Large intestine (tissue), 3 donors: ENCODE measurements at regions not wholly inside any gene's neighbourhood (a gene's known extent, or its start where the extent isn't known, plus 50 kb on each side); places are given as distances from the start of the nearest gene placed in this dataset.
A peak's percentile ranks its signal among the peaks of the same experiment; 100 is the strongest.

Experiments used
- DNase-seq, 2 donors: peaks; one replicate each; pipeline versions ENCODE4 v3.0.0 to v3.0.0-alpha.2; 2013
- H3K27ac ChIP-seq: one replicate; pipeline ENCODE4 v1.5.1; 2013; ENCODE audit warnings: low read length
- H3K27me3 ChIP-seq: 2 replicates; pipeline ENCODE4 v1.6.1; 2013; ENCODE audit warnings: low read length; ENCODE audit not compliant: control insufficient read depth, insufficient read depth
- H3K36me3 ChIP-seq: 2 replicates; pipeline ENCODE4 v1.6.1; 2013; ENCODE audit warnings: low read length; ENCODE audit not compliant: control insufficient read depth, insufficient read depth
- H3K4me1 ChIP-seq: one replicate; pipeline ENCODE4 v1.6.1; 2013; ENCODE audit warnings: low read length; ENCODE audit not compliant: control insufficient read depth, insufficient read depth
- H3K4me3 ChIP-seq: one replicate; pipeline ENCODE4 v1.5.1; 2013; ENCODE audit warnings: low read length
- H3K9me3 ChIP-seq: one replicate; pipeline ENCODE4 v1.6.1; 2013; ENCODE audit warnings: mild to moderate bottlenecking, low read depth, low read length, moderate library complexity; ENCODE audit not compliant: control insufficient read depth
- WGBS: methylation state at CpG from one replicate; pipeline ENCODE4 v1.1.5; 2013; ENCODE audit warnings: low lambda C conversion rate; ENCODE audit not compliant: insufficient coverage; 5-methylcytosine and 5-hydroxymethylcytosine counted together

DNA sequence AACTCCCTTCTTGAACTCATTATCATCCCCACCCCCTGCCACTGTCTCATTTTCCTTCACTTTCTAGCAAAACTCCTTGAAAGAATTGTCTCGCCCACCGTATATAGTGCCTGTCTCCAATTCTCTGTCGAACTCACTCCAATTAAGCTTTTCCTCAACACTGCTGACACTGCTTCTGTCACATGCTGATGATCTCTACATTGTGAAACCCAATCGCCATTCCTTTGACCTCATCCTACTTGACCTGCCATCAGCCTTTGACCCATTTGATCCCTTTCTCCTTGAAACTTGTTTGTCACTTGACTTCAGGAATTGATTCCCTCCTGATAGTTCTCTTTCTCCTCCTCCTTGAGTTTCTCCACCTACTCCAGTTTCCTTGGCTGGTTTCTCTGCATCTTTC is 54.8 kb downstream of the CCDC71L start:
- no CpG with 5 or more reads among the region's 4 CpGs for WGBS
- H3K9me3 ChIP-seq = no peaks in the 10 kb centered on the region

DNA sequence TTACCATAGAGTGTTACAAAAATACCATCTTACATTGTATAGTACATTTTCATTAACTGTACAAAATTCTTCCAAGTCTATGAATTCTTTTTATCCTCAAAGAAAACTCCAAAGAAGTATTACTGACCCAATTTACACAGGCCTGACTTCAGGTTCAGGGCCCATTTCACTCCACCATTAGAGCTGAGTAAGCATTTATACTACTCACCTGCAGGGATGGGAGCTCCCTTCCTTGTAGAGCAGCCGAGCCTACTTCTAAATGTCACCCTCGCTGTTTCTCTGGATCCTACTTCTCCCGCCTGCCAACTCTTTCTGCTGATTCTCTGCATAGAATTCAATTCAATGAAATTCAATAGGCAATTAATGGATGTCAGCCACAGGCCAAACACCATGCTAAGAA is 56.0 kb downstream of the CCDC71L start:
- H3K36me3 ChIP-seq = no peaks in the 10 kb centered on the region
- peaks cover 25% of the 10 kb centered on the region for H3K4me1 ChIP-seq
- no peak overlapping the region for H3K27ac ChIP-seq
- WGBS = no CpG with 5 or more reads among the region's 3 CpGs
- no peaks in the 10 kb centered on the region for H3K27me3 ChIP-seq
- no peaks in the 10 kb centered on the region for H3K9me3 ChIP-seq
- no peak for DNase-seq
- no peak overlapping the region for H3K4me3 ChIP-seq

More for the DNA sequence above, 54.8 kb downstream of the CCDC71L start:
- no peak overlapping the region for H3K4me3 ChIP-seq
- no peaks in the 10 kb centered on the region for H3K36me3 ChIP-seq
- peaks cover 31% of the 10 kb centered on the region for H3K4me1 ChIP-seq
- DNase-seq = peak; percentile 34 to 42
- H3K27ac ChIP-seq = peak overlapping the region; percentile 17
- H3K27me3 ChIP-seq = no peaks in the 10 kb centered on the region

DNA sequence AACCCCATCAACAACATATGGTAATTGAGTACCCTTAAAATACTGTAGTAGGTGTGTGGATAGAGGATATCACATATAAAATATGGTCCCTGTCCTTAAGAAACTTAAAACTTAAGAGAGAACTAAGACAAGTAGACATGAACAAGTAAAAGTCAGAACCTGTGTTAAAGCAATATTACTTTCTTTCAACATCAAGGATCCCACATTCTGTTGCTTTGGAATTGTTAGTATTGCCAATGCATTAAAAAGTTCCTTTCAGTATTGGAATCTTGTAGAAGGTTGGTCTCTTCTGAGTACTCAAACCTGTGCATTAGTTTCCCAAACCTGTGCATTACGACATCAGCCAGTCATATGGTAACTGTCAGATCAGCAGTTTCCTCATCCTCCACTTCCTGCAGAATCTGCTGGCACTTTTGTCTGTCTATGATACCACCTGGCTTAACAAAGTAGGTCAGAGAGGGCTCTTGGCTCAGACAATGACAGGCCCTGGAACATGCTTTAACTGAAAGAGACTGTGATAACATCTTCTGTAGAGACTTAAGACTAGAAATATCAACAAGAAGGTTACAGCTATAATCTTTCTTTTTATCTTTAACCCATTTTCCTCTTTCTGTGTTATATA is 56.5 kb downstream of the CCDC71L start:
- WGBS = no CpG with 5 or more reads among the region's 1 CpG
- DNase-seq = peak; percentile 12 to 25

DNA sequence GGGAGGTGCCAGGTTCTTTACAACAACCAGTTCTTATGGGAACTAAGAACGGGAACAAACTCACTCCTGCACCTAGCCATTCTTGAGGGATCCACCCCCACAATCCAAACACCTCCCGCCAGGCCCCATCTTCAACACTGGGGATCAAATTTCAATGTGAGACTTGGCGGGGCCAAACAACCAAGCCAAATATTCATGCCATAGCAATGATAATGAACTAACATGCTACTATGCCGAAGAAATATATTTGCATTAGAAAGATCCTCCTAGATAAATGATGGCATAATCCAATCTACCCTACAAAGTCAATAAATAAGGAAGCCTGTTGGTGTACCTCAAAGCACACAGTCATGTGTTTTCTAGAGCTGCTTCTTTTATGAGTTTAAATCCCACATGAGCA is 57.6 kb downstream of the CCDC71L start:
- no CpG with 5 or more reads among the region's 4 CpGs for WGBS
- Histone ChIP-seq H3K27ac (no peak overlapping the region), H3K36me3 (no peaks in the 10 kb centered on the region), H3K27me3 (no peaks in the 10 kb centered on the region), H3K4me3 (no peak overlapping the region), H3K4me1 (peaks cover 18% of the 10 kb centered on the region), H3K9me3 (no peaks in the 10 kb centered on the region)
- DNase-seq = no peak

More for the DNA sequence above, 56.5 kb downstream of the CCDC71L start:
- no peak overlapping the region for H3K27ac ChIP-seq
- H3K36me3 ChIP-seq = no peaks in the 10 kb centered on the region
- H3K9me3 ChIP-seq = no peaks in the 10 kb centered on the region
- no peak overlapping the region for H3K4me3 ChIP-seq
- H3K27me3 ChIP-seq = no peaks in the 10 kb centered on the region
- peaks cover 19% of the 10 kb centered on the region for H3K4me1 ChIP-seq

DNA sequence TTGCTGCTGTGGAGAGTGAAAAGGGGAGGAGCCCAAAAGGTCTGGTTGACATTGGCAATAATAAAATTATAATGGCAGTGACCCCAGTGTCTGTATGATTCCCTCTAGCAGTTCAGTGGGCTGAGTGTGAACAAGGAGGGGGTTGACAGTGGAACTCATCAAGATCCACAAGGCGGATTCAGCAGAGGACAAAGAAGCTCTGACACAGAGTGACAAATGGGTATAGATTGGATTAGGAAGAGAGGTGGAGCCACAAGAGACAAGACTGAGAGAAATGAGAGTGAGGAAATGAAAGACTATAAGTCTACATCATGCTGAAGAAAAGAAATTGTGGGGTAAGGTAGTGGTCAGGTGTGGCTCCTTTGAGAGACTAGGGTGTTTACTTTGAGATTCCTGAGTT is 58.9 kb downstream of the CCDC71L start:
- H3K27me3 ChIP-seq = no peaks in the 10 kb centered on the region
- peaks cover 7% of the 10 kb centered on the region for H3K4me1 ChIP-seq
- H3K27ac ChIP-seq = no peak overlapping the region
- WGBS = 86% methylated on average over 1 of the region's 1 CpG
- DNase-seq = no peak
- no peaks in the 10 kb centered on the region for H3K36me3 ChIP-seq
- no peaks in the 10 kb centered on the region for H3K9me3 ChIP-seq
- no peak overlapping the region for H3K4me3 ChIP-seq

DNA sequence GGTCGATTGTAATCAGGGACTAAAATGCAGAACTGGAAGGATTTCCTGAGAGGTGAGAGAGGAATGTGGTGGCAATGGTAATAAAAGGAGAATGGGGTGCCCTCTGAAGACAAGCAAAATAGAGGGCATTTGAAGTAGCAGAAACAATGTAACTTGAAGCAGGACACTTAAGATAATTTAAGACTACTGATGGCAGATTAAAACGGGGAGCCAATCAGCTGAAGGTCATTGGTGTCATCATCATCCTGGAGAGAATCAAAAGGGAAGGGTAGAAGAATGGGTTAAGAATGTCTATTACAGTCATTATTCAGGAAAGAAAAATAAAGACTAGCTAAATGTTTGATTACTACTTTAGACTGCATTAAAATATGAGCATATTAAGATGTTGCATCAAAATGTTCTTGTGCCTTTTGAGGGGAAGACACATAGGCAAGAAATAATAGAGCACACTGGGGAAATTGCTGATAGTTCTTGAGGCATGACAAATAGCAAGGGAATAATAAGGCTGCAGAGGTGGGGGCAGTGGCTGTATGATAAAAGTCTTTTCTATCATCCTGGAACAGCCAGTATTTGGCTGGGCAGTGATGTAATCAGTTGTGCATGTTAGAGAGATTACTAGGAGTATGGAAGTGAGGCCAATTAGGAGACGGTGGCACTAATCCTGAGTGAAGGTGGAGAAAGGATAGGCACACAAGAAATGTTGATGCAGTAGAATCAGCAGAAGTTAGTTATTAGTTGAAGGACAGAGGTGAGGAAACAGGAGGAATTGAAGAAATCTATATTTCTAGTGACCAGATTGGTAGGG is 60.2 kb downstream of the CCDC71L start:
- no peaks in the 10 kb centered on the region for H3K27me3 ChIP-seq
- no peak overlapping the region for H3K4me3 ChIP-seq
- no peak for DNase-seq
- no peaks in the 10 kb centered on the region for H3K9me3 ChIP-seq
- H3K27ac ChIP-seq = no peak overlapping the region
- WGBS = 60% methylated on average over 2 of the region's 3 CpGs
- no peaks in the 10 kb centered on the region for H3K36me3 ChIP-seq
- peaks cover 7% of the 10 kb centered on the region for H3K4me1 ChIP-seq

DNA sequence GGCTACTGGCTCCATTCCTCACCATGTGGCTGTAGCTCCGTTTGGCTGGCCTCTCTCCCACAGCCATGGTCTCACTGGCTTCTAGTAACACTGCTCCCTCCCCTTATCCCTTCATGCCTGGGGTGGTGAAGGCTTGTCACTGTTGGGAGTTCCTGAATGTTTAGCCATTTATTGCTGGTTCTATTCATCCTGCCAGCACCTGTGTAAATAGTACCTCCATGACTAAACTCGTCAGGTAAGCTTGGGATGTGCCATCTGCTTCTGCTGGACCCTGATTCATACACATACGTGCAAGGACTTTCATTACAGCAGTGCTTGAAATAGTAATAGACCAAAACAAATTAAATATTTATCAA is 61.6 kb downstream of the CCDC71L start:
- no CpG with 5 or more reads among the region's 3 CpGs for WGBS
- Histone ChIP-seq H3K27me3 (no peaks in the 10 kb centered on the region), H3K9me3 (no peaks in the 10 kb centered on the region), H3K27ac (peak overlapping the region; percentile 23), H3K36me3 (no peaks in the 10 kb centered on the region), H3K4me1 (peaks cover 7% of the 10 kb centered on the region), H3K4me3 (no peak overlapping the region)
- DNase-seq = peak; percentile 12 to 48

DNA sequence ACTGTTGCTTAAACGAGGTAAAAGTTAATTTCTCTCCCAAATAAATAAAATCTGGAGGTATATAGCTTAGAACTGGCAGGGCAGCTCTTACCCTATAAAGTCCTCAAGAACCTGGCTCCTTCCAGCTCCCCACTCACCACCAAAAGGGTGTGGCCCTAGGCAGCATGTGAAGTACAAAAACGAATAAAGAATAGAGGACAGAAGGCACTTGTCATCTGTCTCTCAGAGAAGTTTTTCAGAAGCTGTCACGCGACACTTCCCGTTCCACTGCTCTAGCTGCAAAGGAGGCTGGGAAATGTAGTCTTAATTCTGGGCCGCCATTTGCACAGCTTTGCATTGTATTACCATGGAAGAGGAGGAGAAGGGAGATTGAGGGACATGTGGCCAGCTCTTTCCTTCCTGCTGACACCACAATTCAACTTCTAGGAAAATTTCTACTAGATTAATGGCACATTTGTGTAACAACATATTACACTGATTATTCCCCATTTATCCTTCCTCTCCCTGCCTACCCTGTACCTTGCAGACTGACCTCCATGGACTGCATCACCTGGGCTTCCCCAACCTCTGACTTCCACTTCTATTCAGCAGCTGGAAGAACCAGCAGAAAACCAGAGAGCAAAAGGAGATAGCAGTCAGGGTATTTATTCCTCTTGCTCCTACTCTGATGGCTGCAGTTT is 62.2 kb downstream of the CCDC71L start:
- 60% methylated on average over 1 of the region's 6 CpGs for WGBS
- H3K4me3 ChIP-seq = peak overlapping the region; percentile 51
- H3K27ac ChIP-seq = peak overlapping the region; percentile 23
- peaks cover 7% of the 10 kb centered on the region for H3K4me1 ChIP-seq
- DNase-seq = peak; percentile 85 to 88
- H3K9me3 ChIP-seq = no peaks in the 10 kb centered on the region
- H3K36me3 ChIP-seq = no peaks in the 10 kb centered on the region
- H3K27me3 ChIP-seq = no peaks in the 10 kb centered on the region

DNA sequence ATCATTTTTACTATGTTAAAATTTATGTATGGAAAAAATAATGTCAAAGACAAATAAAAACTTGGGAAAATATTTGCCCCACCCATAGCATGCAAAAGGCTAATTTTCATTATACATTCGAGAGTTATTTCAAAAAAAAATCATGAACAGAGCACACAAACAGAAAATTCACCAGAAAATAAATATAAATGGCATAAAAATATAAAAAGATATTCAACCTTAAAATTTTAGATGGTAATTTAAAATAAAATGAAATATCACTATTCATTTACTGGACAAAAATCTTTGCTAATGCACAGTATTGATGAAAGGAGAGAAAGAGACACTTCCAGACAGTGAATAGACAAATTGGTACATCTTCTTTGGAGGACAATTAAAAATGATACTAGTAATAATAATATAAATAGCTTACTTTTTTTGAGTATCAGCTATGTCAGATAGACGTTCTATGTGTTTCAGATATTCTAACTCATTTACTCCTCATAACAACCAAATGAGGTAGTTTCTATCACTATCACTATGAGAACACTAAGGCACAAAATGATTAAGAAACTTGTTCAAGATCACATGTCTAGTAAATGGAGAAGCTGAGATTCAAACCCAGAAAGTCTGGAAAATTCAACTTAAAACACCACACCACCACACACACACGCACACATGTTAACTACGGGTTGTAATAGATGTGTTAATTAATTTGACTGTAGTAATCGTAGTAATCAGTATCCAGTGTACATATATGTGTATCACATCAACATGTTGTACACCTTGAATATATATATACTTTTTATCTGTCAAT is 63.0 kb downstream of the CCDC71L start:
- no peaks in the 10 kb centered on the region for H3K9me3 ChIP-seq
- no peak overlapping the region for H3K4me3 ChIP-seq
- no peak overlapping the region for H3K27ac ChIP-seq
- DNase-seq = no peak
- no peaks in the 10 kb centered on the region for H3K36me3 ChIP-seq
- WGBS = 100% methylated on average over 1 of the region's 5 CpGs
- no peaks in the 10 kb centered on the region for H3K27me3 ChIP-seq
- H3K4me1 ChIP-seq = peaks cover 7% of the 10 kb centered on the region

DNA sequence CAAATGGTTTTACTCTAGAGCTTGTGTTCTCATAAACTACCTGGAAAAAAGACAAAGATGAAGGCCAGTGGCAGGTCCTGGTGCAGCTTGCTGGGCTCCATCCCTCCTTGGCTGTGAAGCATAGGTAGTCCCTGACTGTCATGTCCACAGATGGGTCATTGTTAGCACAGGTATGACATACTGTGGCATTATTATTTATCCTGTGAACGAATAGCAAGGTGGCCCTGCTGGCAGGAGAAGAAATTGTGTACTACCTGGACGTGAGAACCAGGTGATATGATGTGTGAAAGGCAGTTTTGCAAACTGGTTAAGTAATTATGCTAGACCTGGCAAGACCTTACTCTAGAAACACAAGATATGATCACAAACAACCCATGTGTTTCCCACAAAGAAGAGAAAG is 63.9 kb downstream of the CCDC71L start:
- DNase-seq = no peak
- Histone ChIP-seq H3K4me1 (peaks cover 7% of the 10 kb centered on the region), H3K27me3 (no peaks in the 10 kb centered on the region), H3K27ac (no peak overlapping the region), H3K9me3 (no peaks in the 10 kb centered on the region), H3K36me3 (no peaks in the 10 kb centered on the region), H3K4me3 (no peak overlapping the region)
- WGBS = 80% methylated on average over 1 of the region's 2 CpGs
